HG02642 (cell line): ENCODE measurements at regions not wholly inside any gene's neighbourhood (a gene's known extent, or its start where the extent isn't known, plus 50 kb on each side); places are given as distances from the start of the nearest gene placed in this dataset.

Source experiments
- ATAC-seq: cut with Tn5 transposase; IDR thresholded peaks from one replicate; pipeline ENCODE4 v1.9.1; 2021; ENCODE audit warnings: mild to moderate bottlenecking; ENCODE audit not compliant: unreplicated experiment, poor library complexity

DNA sequence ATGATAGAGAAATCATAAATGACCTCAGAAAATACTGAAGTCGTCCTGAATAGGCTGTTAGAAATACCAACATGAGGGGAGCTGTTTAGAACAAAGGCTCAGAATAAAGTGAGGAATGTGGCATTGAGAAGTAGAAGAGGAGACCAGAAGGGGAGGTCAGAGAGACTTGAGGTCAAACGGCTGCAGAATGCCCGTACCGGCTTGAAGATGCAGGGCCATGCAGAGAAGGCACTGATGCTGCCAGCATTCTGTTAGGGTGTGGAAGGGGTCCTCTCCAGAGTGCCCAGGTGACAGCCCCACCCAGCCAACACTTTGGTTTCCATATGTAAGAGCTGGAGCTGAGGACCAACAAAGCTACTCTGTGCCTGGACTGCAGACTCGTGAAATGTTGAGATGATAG lies 570.9 kb downstream of the CDH26 start:
- no peak for ATAC-seq

DNA sequence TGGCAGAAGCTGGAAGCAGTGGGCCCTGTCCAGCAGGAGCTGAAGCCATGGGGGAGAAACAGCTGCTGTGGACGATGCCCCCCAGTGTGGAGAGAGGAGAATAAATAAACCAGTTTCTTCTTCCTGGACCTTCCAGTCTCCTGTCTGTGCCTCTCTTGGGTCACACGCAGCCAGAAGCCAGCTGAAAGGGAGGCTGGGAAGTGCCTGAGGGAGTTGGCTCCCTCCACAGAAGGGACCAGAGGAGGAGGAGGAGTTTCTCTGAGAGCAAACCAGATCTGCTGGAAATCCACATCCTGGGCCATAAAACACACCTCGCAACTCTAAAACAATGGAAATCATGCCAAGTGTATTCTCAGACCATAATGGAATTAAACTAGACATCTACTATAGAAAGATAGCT lies 577.0 kb downstream of the CDH26 start:
- no peak for ATAC-seq

GRCh38 chr20:60540591-60540990 lies 582.4 kb downstream of the CDH26 start:
- ATAC-seq = no peak

- no peak for ATAC-seq
Observed at GRCh38 chr20:60541991-60542390, 583.8 kb downstream of the CDH26 start.

- ATAC-seq = no peak
Observed at GRCh38 chr20:60543598-60543997, 585.4 kb downstream of the CDH26 start.

DNA sequence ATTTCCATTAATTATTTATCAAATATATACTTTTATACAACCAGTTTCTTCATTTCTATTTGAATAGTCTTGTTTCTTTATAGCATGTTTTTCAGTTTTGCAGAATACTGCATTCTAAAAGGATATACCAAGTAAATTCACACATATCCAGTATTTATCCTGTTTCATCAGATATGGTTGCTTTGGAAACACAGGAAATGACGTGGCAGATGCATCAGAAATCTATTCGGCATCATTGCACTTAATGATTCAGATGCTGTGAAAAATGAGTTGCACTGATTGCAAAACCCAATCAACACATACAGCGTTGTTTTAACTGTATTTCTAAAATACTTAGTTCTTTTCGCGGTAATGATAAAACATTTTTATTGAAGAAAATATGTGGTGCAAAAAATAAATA lies 594.9 kb downstream of the CDH26 start:
- ATAC-seq = no peak

DNA sequence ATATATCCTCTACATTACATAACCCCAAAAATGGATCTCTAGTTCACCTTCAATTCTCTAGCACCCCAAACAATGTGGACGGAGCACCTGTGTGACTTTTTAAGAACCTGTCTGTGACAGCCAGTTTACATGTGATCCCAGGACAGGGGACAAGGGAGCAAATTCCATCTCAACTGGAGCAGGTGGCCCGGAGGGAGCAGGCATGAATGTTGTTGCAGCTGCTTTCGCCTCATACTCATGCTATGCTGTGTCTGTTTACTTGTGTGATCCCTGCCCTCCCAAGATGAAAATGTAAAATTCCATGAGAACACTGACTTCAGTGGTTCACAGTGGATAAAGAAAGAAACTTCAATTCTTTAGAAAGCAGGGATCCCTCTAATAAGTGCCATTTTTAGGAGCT lies 600.3 kb downstream of the CDH26 start:
- no peak for ATAC-seq

- no peak for ATAC-seq
Observed at GRCh38 chr20:60559462-60559861, 601.2 kb downstream of the CDH26 start.

DNA sequence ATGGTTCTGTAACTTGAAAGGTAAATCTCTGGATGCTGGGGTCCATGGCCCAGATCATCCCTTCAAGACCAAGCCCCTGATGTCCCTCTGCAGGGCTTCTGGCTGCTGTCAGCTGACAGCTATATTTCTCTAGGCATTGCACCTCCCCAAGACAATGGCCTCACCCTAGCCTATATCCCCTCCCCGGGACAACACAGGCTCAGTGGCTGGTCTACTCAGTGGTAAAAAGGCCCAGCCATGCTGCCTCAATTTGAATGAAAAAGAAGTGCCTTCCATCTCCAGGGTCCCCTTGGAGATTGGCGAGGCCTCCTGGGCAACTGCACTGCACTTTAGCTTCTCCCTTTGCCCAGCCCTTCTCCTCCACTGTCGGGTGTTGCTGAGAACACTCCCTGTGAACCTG lies 602.8 kb downstream of the CDH26 start:
- ATAC-seq = no peak

- no peak for ATAC-seq
Observed at GRCh38 chr20:60565083-60565482, 606.9 kb downstream of the CDH26 start.

DNA sequence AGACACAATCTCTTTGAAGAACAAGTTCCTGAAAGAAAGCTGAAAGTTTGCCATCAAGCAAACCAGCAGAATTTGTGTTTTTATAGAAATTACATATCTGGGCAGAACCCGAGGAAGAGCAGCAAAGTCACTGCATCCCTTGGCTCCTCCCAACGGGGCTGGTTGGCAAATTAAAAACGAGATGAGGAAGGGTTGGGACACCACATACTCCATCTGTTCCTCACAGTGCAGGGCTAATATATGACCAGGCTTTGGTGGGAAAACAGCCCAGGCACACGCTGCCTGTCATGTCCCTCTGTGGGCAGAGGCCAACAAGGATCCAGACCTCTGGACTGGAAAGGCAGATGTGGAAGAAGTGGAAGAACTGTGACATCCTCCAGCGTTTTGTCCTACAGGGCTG lies 607.3 kb downstream of the CDH26 start:
- ATAC-seq = no peak

DNA sequence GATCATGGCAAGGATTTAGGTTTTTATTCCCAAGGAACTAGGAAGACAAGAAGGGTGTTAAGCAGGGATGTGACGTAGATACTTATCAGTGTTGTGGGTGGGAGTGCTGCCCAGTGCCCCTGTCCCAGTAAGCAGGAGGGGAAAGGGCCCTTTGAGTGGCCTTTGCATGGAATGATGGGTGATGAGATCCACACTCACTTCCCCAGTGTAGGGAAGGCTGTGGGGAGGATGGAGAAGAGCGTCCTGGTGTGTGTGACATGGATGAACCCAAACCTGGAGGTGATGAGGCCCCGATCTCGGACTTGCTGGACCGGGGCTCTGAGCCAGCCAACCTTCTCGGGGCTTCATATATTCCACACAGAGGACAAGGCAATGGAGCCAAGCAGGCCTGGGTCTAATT lies 610.9 kb downstream of the CDH26 start:
- ATAC-seq = no peak

- no peak for ATAC-seq
Observed at GRCh38 chr20:60570481-60571277, 612.5 kb downstream of the CDH26 start.

DNA sequence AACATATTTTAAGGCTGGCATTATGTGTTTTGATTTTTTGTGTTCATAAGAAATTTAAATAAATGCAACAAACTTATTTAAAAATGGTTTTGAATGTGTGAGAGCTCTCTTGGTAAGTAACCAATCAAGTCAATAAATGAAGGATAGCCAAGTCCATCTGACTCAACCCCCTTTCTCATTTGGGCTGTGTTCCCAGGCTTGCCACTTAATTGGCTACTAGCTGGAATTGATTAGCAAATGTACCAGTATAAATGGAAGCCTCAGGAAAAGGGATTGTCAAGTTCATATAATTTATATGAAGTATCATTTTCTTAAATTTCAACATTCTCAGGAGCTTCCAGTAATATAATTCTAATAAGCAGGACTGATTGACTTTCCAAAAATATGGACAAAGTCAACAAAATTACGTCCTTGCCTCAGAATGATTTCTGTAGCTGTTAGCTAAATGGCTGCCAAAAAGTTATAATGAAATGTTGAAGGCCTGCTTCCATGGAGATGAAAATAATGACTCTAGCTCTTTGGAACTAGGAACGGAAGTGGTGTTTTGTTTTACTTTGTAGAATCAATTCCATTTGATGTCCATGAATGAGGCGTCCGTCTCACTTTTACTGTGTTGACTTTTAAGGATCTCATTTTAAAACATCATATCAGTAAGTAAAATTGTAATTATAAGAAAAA lies 614.9 kb downstream of the CDH26 start:
- ATAC-seq = no peak

DNA sequence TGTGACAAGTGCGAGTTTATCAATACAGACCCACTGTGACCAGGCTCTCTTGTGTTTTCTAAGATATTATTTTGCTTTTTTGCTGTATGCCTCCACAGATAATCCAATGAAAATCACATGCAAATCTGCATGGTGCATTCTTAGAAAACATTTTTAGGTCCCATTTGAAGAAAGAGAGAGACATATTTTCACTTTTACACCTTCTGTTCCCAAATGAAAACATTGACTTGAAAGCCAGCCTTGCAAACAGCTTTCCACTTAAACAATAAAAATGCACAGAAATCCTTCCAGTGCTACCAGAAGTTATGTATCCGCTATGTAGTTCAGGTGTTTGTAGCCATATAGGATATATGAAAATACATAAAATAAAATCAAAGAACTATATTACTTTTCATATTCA lies 618.0 kb downstream of the CDH26 start:
- no peak for ATAC-seq

DNA sequence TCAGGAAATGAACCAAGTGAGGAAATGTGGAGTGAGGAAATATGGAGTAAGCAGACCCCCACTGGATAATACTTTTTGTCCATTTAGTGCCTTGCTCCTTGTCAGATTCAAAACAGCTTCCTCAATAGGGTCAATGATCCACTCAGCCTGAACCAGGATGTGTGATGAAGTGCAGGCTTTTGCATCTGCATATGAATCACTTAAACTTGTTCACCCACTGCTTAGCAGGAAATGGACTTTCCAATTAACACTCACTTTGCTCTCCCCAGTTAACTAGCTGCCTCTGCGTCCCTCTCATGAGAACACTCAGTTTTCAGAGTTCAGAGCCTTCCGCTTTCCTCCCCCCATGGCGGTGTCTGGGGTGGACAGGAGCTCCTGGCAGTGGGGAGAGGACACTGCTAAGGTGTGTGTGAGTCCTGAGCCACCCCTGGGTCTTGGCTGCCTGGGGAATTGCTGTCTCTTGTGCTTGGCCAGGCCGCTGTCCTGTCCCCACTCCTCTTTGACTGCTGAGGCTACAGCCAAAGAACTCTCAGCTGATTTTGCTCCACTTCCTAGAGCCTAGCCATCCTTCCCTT lies 621.8 kb downstream of the CDH26 start:
- no peak for ATAC-seq

DNA sequence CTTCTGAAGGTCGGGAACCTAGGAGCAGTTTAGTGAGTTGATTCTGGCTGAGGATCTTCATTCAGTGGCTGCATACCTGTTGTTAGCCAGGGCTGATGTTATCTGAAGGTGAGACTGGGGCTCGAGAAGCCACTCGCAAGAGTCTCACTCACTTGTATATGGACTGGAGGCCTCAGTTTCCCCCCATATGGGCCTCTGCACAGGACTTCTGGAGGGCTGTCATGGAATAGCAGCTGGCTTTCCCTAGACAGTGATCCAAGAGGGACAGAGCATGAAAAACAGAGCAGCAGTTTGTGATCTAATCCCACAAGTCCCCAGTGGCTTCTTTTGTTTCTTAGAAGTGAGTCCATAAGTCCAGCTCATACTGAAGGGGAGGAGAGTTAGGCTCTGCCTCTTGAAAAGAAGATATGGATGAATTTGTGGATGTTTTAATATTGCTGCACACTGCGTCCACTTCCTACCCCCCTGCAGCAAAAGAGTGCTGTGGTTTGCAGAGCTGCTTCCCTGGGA lies 623.4 kb downstream of the CDH26 start:
- no peak for ATAC-seq

- ATAC-seq = no peak
Observed at GRCh38 chr20:60583741-60584140, 625.5 kb downstream of the CDH26 start.

- no peak for ATAC-seq
Observed at GRCh38 chr20:60584221-60584620, 626.0 kb downstream of the CDH26 start.

DNA sequence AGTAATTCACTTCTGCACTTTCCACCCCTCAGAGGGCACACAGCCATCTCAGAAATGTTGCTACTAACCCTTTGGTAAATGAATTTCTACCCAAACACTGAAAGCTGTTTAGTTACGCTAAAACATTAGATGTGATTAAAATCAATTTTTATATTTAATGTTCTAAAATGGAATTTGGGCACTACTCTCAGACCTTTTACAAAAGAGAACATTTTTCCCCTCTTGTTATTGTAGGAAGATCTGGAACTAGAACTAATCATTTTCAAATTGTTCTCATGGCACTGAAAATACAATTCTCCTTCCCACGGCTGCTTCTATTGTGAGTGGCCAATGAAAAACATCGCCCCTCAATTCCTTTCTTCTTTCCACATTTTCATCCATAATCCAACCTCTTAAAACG lies 627.4 kb downstream of the CDH26 start:
- ATAC-seq = no peak

- ATAC-seq = no peak
Observed at GRCh38 chr20:60586269-60587050, 628.2 kb downstream of the CDH26 start.
